B cell (primary cell): ENCODE measurements at regions not wholly inside any gene's neighbourhood (a gene's known extent, or its start where the extent isn't known, plus 50 kb on each side); places are given as distances from the start of the nearest gene placed in this dataset.

Experiments used
- ATAC-seq: fragments of 200-7000 bp; cut with Tn5 transposase; one replicate; pipeline ENCODE4 v1.10.0; 2021; ENCODE audit warnings: low read depth, mild to moderate bottlenecking, moderate number of reproducible peaks, moderate library complexity
- CTCF ChIA-PET: fragments of 350-600 bp; sonication (Branson Sonifier 250); formaldehyde crosslinking; loops from one replicate; lab custom pipeline; 2021; ENCODE audit warnings: antibody characterized with exemption, inconsistent platforms; lab: Charles Lee
- POLR2A ChIA-PET: fragments of 350-600 bp; sonication (Branson Sonifier 250); formaldehyde crosslinking; loops from one replicate; lab custom pipeline; 2021; ENCODE audit warnings: antibody characterized with exemption; lab: Charles Lee
- DNase-seq: peaks from one replicate; pipeline ENCODE4 v3.0.0; 2013
- H2AFZ ChIP-seq: 2 replicates; pipeline ENCODE4 v1.6.1; 2012; ENCODE audit warnings: mild to moderate bottlenecking, low read depth, low read length; ENCODE audit not compliant: insufficient read depth, poor library complexity, severe bottlenecking
- H3K27ac ChIP-seq, 2 donors: 1 replicate in 1 of 2; 2 replicates in 1 of 2; pipeline ENCODE4 v1.5.1; 2012 to 2013; ENCODE audit warnings: low read length in 2 of 2, mild to moderate bottlenecking in 2 of 2, moderate library complexity in 1 of 2
- H3K27me3 ChIP-seq, 4 experiments: fragments of 200-600 bp in 1 of 4; sonication (generic) in 1 of 4; replicated peaks in 1 of 4; 1 replicate in 2 of 4; 2 replicates in 2 of 4; pipeline versions ENCODE4 v1.6.1 to v1.7.0; 2013 to 2016; ENCODE audit warnings: low read length in 3 of 4, mild to moderate bottlenecking in 2 of 4, mixed read lengths in 1 of 4, moderate library complexity in 1 of 4; ENCODE audit not compliant: insufficient read depth in 4 of 4, control insufficient read depth in 3 of 4; ENCODE audit errors: control extremely low read depth in 1 of 4
- H3K36me3 ChIP-seq, 2 experiments: replicated peaks in 1 of 2; 1 replicate in 1 of 2; 2 replicates in 1 of 2; pipeline versions ENCODE4 v1.6.1 to v1.7.1; 2013; ENCODE audit warnings: low read length in 1 of 2; ENCODE audit not compliant: insufficient read depth in 2 of 2, control insufficient read depth in 1 of 2; ENCODE audit errors: control extremely low read depth in 1 of 2, extremely low read depth in 1 of 2
- H3K4me1 ChIP-seq, 2 donors: fragments of 200-600 bp in 1 of 2; sonication (generic) in 1 of 2; 1 replicate in 1 of 2; 2 replicates in 1 of 2; pipeline versions ENCODE4 v1.5.1 to v1.6.1; 2013 to 2017; ENCODE audit warnings: low read length in 2 of 2; ENCODE audit not compliant: control insufficient read depth in 2 of 2, insufficient read depth in 2 of 2
- H3K4me2 ChIP-seq: replicated peaks from 2 replicates; pipeline ENCODE3; 2012; ENCODE audit warnings: mild to moderate bottlenecking, low read depth, low read length; ENCODE audit not compliant: poor library complexity, severe bottlenecking
- H3K4me3 ChIP-seq, 5 experiments: fragments of 200-600 bp in 1 of 5; sonication (generic) in 1 of 5; 1 replicate in 3 of 5; 2 replicates in 2 of 5; pipeline versions ENCODE4 v1.5.1 to v1.7.0; 2011 to 2016; ENCODE audit warnings: low read length in 4 of 5, mild to moderate bottlenecking in 4 of 5, low read depth in 2 of 5, control low read depth in 1 of 5, moderate library complexity in 1 of 5; ENCODE audit not compliant: insufficient read depth in 1 of 5; ENCODE audit errors: control extremely low read depth in 1 of 5, extremely low read depth in 1 of 5
- H3K79me2 ChIP-seq: fragments of 200-600 bp; sonication (generic); one replicate; pipeline ENCODE4 v1.6.0; 2016; ENCODE audit warnings: low read length; ENCODE audit not compliant: control insufficient read depth, insufficient read depth
- H3K9ac ChIP-seq: fragments of 200-600 bp; sonication (generic); 2 replicates; pipeline ENCODE4 v1.6.1; 2017; ENCODE audit warnings: mild to moderate bottlenecking, low read length, moderate library complexity
- H3K9me3 ChIP-seq, 3 donors: one replicate each; pipeline versions ENCODE4 v1.6.1 to v1.7.1; 2013; ENCODE audit warnings: low read length in 2 of 3; ENCODE audit not compliant: control insufficient read depth in 2 of 3, insufficient read depth in 1 of 3; ENCODE audit errors: control extremely low read depth in 1 of 3
- H4K20me1 ChIP-seq: 2 replicates; pipeline ENCODE4 v1.6.0; 2012; ENCODE audit warnings: mild to moderate bottlenecking, low read length; ENCODE audit not compliant: insufficient read depth, control insufficient read depth, poor library complexity, severe bottlenecking
- H3K27ac Mint-ChIP-seq: one replicate; pipeline ENCODE4 v1.8.0; 2021; ENCODE audit warnings: mixed read lengths
- H3K27me3 Mint-ChIP-seq: one replicate; pipeline ENCODE4 v1.8.0; 2021; ENCODE audit warnings: mixed read lengths
- H3K4me1 Mint-ChIP-seq: one replicate; pipeline ENCODE4 v1.8.0; 2021; ENCODE audit warnings: mixed read lengths
- H3K4me3 Mint-ChIP-seq: one replicate; pipeline ENCODE4 v1.8.0; 2021; ENCODE audit warnings: mixed read lengths
- H3K9me3 Mint-ChIP-seq: one replicate; pipeline ENCODE4 v1.8.0; 2022; ENCODE audit warnings: mixed read lengths; ENCODE audit not compliant: insufficient read depth
- EZH2 ChIP-seq: IDR thresholded peaks from 2 replicates; pipeline ENCODE4 v1.6.1; 2012; ENCODE audit warnings: borderline replicate concordance, low read depth, mild to moderate bottlenecking, moderate library complexity, low read length; ENCODE audit not compliant: insufficient read depth, poor library complexity, severe bottlenecking
- WGBS: methylation state at CpG from one replicate; pipeline ENCODE4 v1.1.5; 2013; ENCODE audit warnings: missing lambda C conversion rate; ENCODE audit not compliant: insufficient coverage; 5-methylcytosine and 5-hydroxymethylcytosine counted together
- intact Hi-C: fragments of 100-400 bp; cut with micrococcal nuclease; formaldehyde crosslinking; loops from one replicate; pipeline ENCODE4 v1.10.0; 2022
- TF ChIP-seq, protein P1 (sequence below): fragments of 200-600 bp; IDR thresholded peaks from one replicate; pipeline ENCODE4 v1.8.0; 2022; ENCODE audit warnings: antibody characterized with exemption, mild to moderate bottlenecking

DNA sequence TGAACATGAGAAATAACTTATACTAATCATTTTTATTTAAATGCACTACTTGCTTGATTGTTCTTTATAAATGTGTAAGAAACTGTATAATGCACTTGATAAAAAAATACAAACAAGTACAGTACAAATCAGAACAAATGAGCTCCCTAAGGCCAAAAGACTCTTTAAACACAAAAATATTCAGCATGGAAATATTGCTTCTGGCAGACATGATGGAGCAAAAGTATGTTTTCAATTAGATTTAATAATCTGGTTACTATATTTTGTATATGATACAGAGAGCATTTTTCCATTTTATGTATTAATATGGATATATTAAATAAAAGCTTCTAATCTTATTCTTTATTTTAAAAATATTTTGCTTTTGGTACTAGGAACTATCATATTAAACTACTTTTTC is 800.2 kb upstream of the LRFN5 start:
- intact Hi-C loops = no loop called here
- no peaks in the 10 kb centered on the region for H3K36me3 ChIP-seq
- Mint-ChIP-seq H3K27me3 (no peaks in the 10 kb centered on the region), H3K4me1 (no peaks in the 10 kb centered on the region), H3K4me3 (no peak overlapping the region), H3K27ac (no peak overlapping the region), H3K9me3 (peaks cover 3% of the 10 kb centered on the region)
- no peak overlapping the region for H2AFZ ChIP-seq
- no peak overlapping the region for H3K27ac ChIP-seq
- no peaks in the 10 kb centered on the region for H3K27me3 ChIP-seq
- TF ChIP-seq, protein P1, sequence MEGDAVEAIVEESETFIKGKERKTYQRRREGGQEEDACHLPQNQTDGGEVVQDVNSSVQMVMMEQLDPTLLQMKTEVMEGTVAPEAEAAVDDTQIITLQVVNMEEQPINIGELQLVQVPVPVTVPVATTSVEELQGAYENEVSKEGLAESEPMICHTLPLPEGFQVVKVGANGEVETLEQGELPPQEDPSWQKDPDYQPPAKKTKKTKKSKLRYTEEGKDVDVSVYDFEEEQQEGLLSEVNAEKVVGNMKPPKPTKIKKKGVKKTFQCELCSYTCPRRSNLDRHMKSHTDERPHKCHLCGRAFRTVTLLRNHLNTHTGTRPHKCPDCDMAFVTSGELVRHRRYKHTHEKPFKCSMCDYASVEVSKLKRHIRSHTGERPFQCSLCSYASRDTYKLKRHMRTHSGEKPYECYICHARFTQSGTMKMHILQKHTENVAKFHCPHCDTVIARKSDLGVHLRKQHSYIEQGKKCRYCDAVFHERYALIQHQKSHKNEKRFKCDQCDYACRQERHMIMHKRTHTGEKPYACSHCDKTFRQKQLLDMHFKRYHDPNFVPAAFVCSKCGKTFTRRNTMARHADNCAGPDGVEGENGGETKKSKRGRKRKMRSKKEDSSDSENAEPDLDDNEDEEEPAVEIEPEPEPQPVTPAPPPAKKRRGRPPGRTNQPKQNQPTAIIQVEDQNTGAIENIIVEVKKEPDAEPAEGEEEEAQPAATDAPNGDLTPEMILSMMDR = no peak
- no peak for TF ChIP-seq EZH2
- H3K79me2 ChIP-seq = no peaks in the 10 kb centered on the region
- no peaks in the 10 kb centered on the region for H4K20me1 ChIP-seq
- no peak for DNase-seq
- peaks cover 0 to 6% (median 0%) of the 10 kb centered on the region in 3 donors for H3K9me3 ChIP-seq
- no peak overlapping the region for H3K4me3 ChIP-seq
- H3K9ac ChIP-seq = no peak overlapping the region
- H3K4me2 ChIP-seq = no peak overlapping the region
- ChIA-PET CTCF (no interaction called here), POLR2A (no interaction called here)
- no peaks in the 10 kb centered on the region for H3K4me1 ChIP-seq
- no peak for ATAC-seq

DNA sequence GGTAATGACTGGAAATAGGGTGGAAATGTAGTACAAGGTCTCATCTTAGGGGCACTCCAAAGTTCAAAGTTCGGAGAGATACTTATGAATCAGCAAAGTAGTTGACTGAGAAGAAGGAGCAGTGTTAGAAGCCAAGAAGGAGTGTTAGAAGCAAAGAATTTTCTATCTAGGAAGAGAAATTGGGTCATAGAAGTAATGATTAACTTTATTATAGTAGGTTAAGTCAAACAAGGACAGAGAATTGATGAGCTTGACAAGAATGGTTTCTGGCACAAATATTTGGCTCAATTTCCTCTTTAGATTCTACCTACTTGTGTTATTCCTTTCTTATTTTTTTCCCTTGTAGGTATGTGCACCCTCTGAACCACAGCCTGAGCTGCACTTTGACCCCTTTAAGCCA is 810.5 kb upstream of the LRFN5 start:
- Histone ChIP-seq H3K36me3 (no peaks in the 10 kb centered on the region), H3K4me2 (no peak overlapping the region), H3K79me2 (no peaks in the 10 kb centered on the region), H3K9me3 (peaks cover 0 to 4% (median 0%) of the 10 kb centered on the region in 3 donors), H3K9ac (no peak overlapping the region), H3K27ac (no peak overlapping the region), H2AFZ (no peak overlapping the region), H3K4me1 (no peaks in the 10 kb centered on the region), H4K20me1 (no peaks in the 10 kb centered on the region), H3K4me3 (no peak overlapping the region), H3K27me3 (no peaks in the 10 kb centered on the region)
- Mint-ChIP-seq H3K27me3 (no peaks in the 10 kb centered on the region), H3K9me3 (peaks cover 9% of the 10 kb centered on the region), H3K4me1 (no peaks in the 10 kb centered on the region), H3K27ac (no peak overlapping the region), H3K4me3 (no peak overlapping the region)
- 17% methylated on average over 1 of the region's 1 CpG for WGBS
- ATAC-seq = no peak
- intact Hi-C loops = no loop called here
- DNase-seq = no peak
- POLR2A ChIA-PET = no interaction called here
- TF ChIP-seq, protein P1 = no peak
- TF ChIP-seq EZH2 = no peak
- CTCF ChIA-PET = no interaction called here
